Ishikawa (cell line): ENCODE measurements at regions not wholly inside any gene's neighbourhood (a gene's known extent, or its start where the extent isn't known, plus 50 kb on each side); places are given as distances from the start of the nearest gene placed in this dataset.

Experiments used
- CREB1 ChIP-seq: IDR thresholded peaks from 2 replicates; pipeline ENCODE4 v1.6.1; 2012; ENCODE audit warnings: low read depth
- EP300 ChIP-seq: IDR thresholded peaks from 2 replicates; pipeline ENCODE4 v1.6.1; 2012; ENCODE audit warnings: borderline replicate concordance
- FOXM1 ChIP-seq: IDR thresholded peaks from 2 replicates; pipeline ENCODE4 v1.6.1; 2012; ENCODE audit warnings: low read depth, borderline replicate concordance
- RAD21 ChIP-seq: IDR thresholded peaks from 2 replicates; pipeline ENCODE4 v1.6.1; 2012; ENCODE audit warnings: low read depth
- TAF1 ChIP-seq: IDR thresholded peaks from 2 replicates; pipeline ENCODE4 v1.6.1; 2012; ENCODE audit warnings: low read depth, mild to moderate bottlenecking

DNA sequence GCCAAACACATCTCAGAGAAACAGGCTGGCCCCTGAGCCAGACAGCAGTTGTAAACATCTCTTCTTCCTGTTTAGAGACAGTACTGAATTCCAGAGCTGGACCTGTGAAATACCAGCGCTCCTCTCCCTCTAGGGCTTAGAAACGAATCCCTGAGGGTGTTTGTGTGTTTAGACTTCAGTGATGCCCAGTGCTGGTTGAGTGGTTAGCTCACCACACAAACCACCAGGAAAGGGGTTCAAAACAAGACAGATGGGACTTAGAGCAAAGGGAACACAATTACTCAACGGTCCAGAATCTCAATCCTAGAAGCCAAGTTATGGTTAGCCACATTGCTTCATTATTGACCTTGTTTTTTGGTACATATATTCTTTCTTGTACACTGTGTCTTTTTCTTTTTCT is 108.7 kb upstream of the TMEM170B start:
- TF ChIP-seq RAD21 (no peak), CREB1 (no peak), FOXM1 (no peak), TAF1 (no peak), EP300 (no peak)
